Skeletal muscle satellite cell (primary cell): ENCODE measurements at regions not wholly inside any gene's neighbourhood (a gene's known extent, or its start where the extent isn't known, plus 50 kb on each side); places are given as distances from the start of the nearest gene placed in this dataset.
A peak's percentile ranks its signal among the peaks of the same experiment; 100 is the strongest.

Experiments used
- H3K27me3 ChIP-seq: 2 replicates; pipeline ENCODE4 v1.7.0; 2013; ENCODE audit warnings: low read length; ENCODE audit not compliant: control insufficient read depth, insufficient read depth
- H3K36me3 ChIP-seq: 2 replicates; pipeline ENCODE4 v1.7.0; 2013; ENCODE audit warnings: mild to moderate bottlenecking, control low read depth, low read length; ENCODE audit not compliant: insufficient read depth
- H3K4me1 ChIP-seq: 2 replicates; pipeline ENCODE4 v1.7.0; 2013; ENCODE audit warnings: low read length; ENCODE audit not compliant: control insufficient read depth, insufficient read depth
- H3K4me2 ChIP-seq: 2 replicates; pipeline ENCODE4 v1.7.0; 2013; ENCODE audit warnings: mild to moderate bottlenecking, low read length
- H3K4me3 ChIP-seq: 2 replicates; pipeline ENCODE4 v1.7.0; 2013; ENCODE audit warnings: low read length
- H3K9ac ChIP-seq: 2 replicates; pipeline ENCODE4 v1.7.0; 2013; ENCODE audit warnings: mild to moderate bottlenecking, low read depth, low read length, moderate library complexity
- H3K9me3 ChIP-seq: replicated peaks from 2 replicates; pipeline ENCODE4 v1.7.0; 2013; ENCODE audit warnings: mild to moderate bottlenecking, control low read depth, low read length

DNA sequence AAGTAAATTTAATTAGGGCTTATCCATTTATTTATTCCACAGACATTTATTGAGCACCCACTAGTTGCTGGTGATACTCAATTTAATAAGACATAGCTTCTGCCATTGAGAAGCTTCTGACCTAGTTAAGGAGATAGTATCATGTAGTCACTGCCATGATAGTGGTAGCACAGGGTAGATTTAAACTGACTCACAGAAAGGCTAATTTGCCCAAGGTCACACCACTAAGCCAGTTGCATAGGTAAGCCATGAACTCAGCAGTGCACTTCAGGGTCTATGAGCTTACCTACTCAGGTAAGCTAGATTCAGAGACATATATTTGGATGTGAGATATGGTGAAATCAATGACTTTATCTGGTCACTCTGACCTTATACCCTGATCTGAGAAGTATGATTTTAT, 168.4 kb downstream of the TNFSF18 start:
- Histone ChIP-seq H3K4me3 (no peak overlapping the region), H3K9ac (no peak overlapping the region), H3K4me1 (peaks cover 34% of the 10 kb centered on the region)

DNA sequence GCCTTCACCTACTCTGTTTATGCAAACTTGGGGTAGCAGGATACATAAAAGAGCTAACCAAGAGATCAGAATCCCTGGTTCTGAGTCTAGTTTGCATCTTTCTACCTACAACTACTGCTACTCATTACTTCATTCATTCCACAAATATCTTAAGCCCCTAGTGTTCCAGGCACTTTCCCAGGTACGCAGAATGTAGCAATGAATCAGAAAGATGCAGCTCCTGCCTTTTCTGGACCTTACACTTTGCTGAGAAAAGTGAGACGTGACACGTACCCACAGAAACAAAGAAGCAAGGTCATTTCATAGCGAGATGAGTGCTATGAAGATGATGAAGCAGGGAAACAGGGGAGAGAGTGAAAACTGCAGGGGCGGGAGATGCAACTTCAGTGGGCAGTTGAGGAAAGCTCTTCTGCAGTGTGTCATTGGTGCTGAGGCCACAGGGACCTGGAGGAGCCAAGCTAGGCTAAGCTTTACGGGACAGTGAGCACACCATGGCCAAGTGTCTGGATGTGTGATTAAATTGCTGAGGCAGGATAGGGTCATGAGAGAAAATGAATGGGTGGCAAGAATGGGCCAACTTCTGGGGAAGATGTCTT, 167.9 kb downstream of the TNFSF18 start:
- H3K4me2 ChIP-seq: no peak overlapping the region
- H3K9ac ChIP-seq: no peak overlapping the region
- no peaks in the 10 kb centered on the region for H3K27me3 ChIP-seq
- H3K4me3 ChIP-seq: no peak overlapping the region
- peaks cover 34% of the 10 kb centered on the region for H3K4me1 ChIP-seq
- no peaks in the 10 kb centered on the region for H3K9me3 ChIP-seq
- no peaks in the 10 kb centered on the region for H3K36me3 ChIP-seq

More for the DNA sequence above, 168.4 kb downstream of the TNFSF18 start:
- Histone ChIP-seq H3K36me3 (no peaks in the 10 kb centered on the region), H3K27me3 (no peaks in the 10 kb centered on the region), H3K4me2 (no peak overlapping the region), H3K9me3 (no peaks in the 10 kb centered on the region)

DNA sequence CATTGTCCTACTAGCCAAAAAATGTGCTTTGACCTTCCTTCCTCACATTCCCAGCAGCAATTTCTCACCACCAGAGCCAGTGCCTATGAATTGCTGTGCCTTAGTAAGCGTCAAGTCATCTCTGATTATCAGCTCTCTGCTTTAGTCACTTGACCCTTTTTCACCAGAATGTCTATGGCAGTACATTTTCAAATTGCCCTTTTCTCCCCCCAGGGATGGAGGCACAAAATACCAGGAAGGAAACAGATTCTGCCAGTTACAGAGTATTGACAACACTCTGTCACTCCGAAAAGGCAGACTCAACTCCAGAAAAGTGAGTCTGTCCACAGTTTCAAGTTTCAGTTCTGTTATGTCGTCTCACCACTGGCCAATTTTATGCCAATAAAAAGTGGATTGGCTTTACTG, 167.4 kb downstream of the TNFSF18 start:
- Histone ChIP-seq H3K9me3 (no peaks in the 10 kb centered on the region), H3K4me1 (peaks cover 34% of the 10 kb centered on the region), H3K4me2 (no peak overlapping the region), H3K36me3 (no peaks in the 10 kb centered on the region), H3K9ac (peak overlapping the region; percentile 27), H3K27me3 (no peaks in the 10 kb centered on the region), H3K4me3 (no peak overlapping the region)

DNA sequence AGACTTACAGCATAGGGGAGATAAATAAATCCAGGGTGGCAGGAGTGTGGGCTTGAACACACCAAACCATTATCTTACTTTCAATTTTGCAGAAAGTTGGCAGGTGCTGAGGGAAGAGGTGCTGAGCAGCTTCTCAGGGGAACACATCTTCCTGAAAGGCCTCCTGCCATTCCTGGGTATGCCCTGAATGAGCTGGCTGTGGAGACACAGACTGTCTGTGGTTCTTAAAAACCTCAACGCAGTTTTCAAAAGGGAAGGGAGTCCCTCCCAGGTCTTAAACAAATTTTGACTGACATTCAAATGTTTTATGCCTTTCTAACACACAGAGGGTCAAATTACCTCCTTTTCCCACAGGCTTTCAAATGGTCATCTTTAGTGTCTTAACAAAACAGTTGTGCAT, 166.9 kb downstream of the TNFSF18 start:
- no peak overlapping the region for H3K4me3 ChIP-seq
- H3K4me2 ChIP-seq: no peak overlapping the region
- H3K4me1 ChIP-seq: peaks cover 34% of the 10 kb centered on the region
- H3K9me3 ChIP-seq: no peaks in the 10 kb centered on the region
- H3K27me3 ChIP-seq: no peaks in the 10 kb centered on the region
- H3K9ac ChIP-seq: peak overlapping the region; percentile 27
- no peaks in the 10 kb centered on the region for H3K36me3 ChIP-seq

DNA sequence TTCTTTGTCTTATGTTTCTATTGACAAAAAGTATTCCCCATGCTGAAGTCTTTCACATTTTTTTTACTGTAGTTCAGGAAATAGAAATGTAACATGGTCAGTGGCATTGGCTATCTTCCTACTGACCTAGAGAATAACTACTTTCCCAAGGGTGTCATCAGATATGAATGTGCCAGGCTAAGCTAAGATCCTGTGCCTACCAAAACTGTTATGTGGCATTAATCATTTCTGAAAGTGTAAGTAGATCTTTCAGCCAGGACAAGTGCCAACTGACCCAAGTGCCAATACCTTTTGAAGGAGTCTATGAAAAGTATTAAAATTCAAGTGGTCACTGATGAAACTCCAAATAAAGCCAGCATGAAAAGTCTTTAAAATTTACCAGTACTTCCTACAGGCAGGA, 165.3 kb downstream of the TNFSF18 start:
- H3K27me3 ChIP-seq: no peaks in the 10 kb centered on the region
- no peak overlapping the region for H3K4me3 ChIP-seq
- H3K9me3 ChIP-seq: no peaks in the 10 kb centered on the region
- H3K4me1 ChIP-seq: peaks cover 34% of the 10 kb centered on the region
- H3K4me2 ChIP-seq: peak overlapping the region; percentile 28
- H3K36me3 ChIP-seq: no peaks in the 10 kb centered on the region
- no peak overlapping the region for H3K9ac ChIP-seq

DNA sequence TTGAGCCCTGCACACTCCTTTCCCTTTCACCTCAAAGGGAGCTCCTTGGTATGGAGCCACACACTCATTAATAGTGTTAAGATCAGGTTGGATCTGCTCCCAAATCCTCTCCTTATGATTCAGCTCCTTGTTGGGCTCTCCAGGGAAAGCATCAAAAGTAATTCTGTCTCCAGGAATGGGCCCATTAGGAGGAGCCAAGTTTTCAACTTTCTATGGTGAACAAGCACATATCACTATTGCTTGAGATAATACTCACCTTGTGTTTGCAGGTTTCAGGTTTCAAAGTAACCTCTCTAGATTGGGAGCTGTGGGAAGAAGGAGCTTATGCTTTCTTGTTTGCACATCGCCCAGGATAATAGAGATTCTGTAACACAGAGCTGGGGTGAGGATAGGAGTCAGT, 164.8 kb downstream of the TNFSF18 start:
- H3K4me1 ChIP-seq: peaks cover 34% of the 10 kb centered on the region
- no peak overlapping the region for H3K4me2 ChIP-seq
- no peaks in the 10 kb centered on the region for H3K9me3 ChIP-seq
- H3K4me3 ChIP-seq: no peak overlapping the region
- no peaks in the 10 kb centered on the region for H3K27me3 ChIP-seq
- no peaks in the 10 kb centered on the region for H3K36me3 ChIP-seq
- H3K9ac ChIP-seq: no peak overlapping the region

DNA sequence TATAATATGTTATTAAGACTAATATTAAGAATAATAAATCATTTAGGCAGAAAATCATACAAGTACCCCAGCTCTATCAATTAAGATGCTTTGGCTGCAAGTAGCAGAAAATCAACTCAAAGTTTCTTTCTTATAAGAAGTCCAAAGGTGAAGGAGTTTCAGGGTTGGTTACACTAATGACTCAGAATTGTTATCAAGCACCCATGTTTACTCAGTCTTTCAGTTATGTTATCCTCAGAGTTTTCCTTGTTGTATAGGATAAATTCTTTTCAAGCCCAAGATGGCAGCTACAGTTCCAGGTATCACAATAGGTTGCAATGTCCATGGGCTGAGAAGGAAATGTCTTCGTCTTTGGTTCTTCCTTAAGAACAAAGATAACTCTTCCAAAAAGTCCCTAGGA, 163.6 kb downstream of the TNFSF18 start:
- Histone ChIP-seq H3K4me3 (no peak overlapping the region), H3K4me2 (no peak overlapping the region)

DNA sequence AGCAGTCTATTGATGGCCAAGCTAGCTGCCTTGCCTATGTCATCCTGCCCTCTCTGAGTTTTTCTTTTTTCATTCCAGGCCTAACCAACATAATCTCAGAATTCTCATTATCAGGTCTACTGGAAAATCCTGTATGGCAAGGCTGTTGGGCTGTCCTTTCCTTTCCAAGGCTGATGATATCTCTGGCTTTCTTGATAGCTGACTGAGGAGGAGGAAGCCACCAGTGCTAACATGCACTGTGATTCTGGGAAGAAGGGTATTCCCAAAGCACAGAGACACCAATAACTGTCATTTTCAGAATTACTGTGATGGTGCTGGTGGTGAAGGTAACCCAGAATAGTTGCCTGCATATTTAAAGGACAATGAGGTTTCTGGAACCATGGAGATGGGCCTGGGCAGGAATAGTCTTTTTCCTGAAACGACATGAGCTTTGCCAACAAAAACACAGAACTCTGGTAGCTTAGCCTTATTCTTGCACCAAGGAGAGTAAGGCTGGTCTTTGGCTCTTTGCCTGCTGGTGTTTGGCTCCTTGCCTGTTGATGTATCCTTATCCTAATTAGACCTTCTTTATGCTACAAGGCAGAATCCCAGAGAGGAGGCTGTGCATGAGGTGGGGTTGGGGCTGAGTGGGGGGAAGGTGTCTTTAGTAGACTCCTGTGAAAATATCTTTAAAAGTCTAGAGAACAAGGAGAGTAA, 157.4 kb downstream of the TNFSF18 start:
- no peak overlapping the region for H3K9ac ChIP-seq
- no peak overlapping the region for H3K4me2 ChIP-seq
- H3K4me1 ChIP-seq: peaks cover 29% of the 10 kb centered on the region
- H3K4me3 ChIP-seq: no peak overlapping the region
- no peaks in the 10 kb centered on the region for H3K9me3 ChIP-seq
- no peaks in the 10 kb centered on the region for H3K36me3 ChIP-seq
- H3K27me3 ChIP-seq: no peaks in the 10 kb centered on the region

More for the DNA sequence above, 163.6 kb downstream of the TNFSF18 start:
- Histone ChIP-seq H3K4me1 (peaks cover 34% of the 10 kb centered on the region), H3K27me3 (no peaks in the 10 kb centered on the region), H3K9ac (no peak overlapping the region), H3K9me3 (no peaks in the 10 kb centered on the region), H3K36me3 (no peaks in the 10 kb centered on the region)

DNA sequence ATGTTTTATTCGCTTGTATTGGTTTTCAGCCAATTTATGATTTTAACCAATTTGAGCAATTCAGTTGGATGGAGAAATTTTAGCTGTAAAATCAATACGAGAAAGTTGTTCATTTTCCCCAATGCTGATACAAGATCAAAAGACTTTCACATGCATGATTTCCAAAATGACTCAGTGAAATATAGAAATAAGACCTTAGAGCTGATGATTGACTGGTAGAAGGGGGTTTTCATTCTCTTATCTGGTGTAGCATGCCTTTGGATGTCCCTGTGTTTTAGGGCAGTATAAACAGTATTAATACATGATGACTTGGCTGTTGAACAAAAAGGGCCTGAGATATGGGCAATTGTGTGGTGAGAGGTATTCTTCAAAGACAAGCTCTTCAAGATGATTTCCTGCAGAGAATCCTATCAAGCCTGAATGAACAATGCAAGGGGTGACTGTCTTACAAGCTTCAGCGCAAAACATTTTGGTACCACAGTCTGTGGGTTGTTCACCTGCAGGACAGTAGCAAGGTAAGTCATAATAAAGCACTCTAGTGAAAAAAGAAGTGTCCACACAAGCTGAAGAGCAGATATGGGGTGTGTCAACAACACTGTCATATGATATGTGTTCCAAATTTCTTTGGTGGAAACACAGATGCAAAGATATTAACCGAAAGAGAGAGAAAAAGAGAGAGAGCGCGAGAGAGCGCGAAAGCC, 156.2 kb downstream of the TNFSF18 start:
- peak overlapping the region; percentile 74 for H3K4me2 ChIP-seq
- H3K27me3 ChIP-seq: no peaks in the 10 kb centered on the region
- no peak overlapping the region for H3K9ac ChIP-seq
- no peak overlapping the region for H3K4me3 ChIP-seq
- no peaks in the 10 kb centered on the region for H3K36me3 ChIP-seq
- H3K9me3 ChIP-seq: no peaks in the 10 kb centered on the region
- peaks cover 40% of the 10 kb centered on the region for H3K4me1 ChIP-seq

DNA sequence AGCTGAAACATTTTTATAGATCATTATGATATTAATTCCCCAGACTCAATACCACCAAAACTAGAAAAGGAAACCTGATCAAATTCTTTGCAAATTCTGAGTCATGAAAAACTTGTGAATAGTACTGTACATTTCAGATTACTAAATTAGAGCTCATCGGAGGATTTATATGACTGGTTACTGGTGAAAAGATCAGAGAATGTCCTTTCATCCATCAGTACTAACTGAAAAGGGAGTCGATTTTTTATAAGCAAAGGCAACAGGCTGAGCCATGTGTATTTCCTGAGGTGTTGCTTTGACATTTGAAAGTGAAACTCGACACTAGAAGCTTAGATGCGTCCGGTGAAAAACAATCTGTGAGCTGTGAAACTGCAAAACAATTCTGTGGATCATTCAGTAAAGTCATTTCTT, 155.7 kb downstream of the TNFSF18 start:
- H3K27me3 ChIP-seq: no peaks in the 10 kb centered on the region
- no peaks in the 10 kb centered on the region for H3K36me3 ChIP-seq
- peaks cover 40% of the 10 kb centered on the region for H3K4me1 ChIP-seq
- peak overlapping the region; percentile 23 for H3K4me3 ChIP-seq
- peak overlapping the region; percentile 25 for H3K9ac ChIP-seq
- peak overlapping the region; percentile 74 for H3K4me2 ChIP-seq
- no peaks in the 10 kb centered on the region for H3K9me3 ChIP-seq

DNA sequence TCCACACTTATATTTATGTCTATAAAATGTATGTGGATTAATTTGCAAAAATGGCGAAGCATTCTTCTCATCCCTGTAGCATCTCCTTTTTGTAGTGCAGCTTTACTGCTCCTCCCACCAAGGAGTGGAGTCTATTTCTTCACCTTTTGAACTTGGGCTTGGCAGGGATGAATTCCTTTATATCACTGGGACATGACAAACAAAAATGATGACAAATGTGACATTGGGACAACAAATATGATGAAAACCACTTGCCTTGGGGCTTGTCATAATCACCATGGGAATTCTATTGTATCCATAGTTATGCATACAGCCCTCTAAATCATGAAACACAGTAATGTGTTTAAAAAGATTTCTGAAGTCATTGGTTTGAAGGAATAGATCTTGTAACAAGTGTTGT, 155.0 kb downstream of the TNFSF18 start:
- Histone ChIP-seq H3K4me1 (peaks cover 40% of the 10 kb centered on the region), H3K27me3 (no peaks in the 10 kb centered on the region), H3K4me3 (no peak overlapping the region), H3K4me2 (no peak overlapping the region), H3K36me3 (no peaks in the 10 kb centered on the region), H3K9ac (no peak overlapping the region), H3K9me3 (no peaks in the 10 kb centered on the region)
